LNCAP (cell line): ENCODE measurements at regions not wholly inside any gene's neighbourhood (a gene's known extent, or its start where the extent isn't known, plus 50 kb on each side); places are given as distances from the start of the nearest gene placed in this dataset.

Experiments used
- TF ChIP-seq, protein P1 (sequence below): fragments of 450-650 bp; IDR thresholded peaks from 2 replicates; pipeline ENCODE4 v1.5.1; 2017; ENCODE audit warnings: mild to moderate bottlenecking

DNA sequence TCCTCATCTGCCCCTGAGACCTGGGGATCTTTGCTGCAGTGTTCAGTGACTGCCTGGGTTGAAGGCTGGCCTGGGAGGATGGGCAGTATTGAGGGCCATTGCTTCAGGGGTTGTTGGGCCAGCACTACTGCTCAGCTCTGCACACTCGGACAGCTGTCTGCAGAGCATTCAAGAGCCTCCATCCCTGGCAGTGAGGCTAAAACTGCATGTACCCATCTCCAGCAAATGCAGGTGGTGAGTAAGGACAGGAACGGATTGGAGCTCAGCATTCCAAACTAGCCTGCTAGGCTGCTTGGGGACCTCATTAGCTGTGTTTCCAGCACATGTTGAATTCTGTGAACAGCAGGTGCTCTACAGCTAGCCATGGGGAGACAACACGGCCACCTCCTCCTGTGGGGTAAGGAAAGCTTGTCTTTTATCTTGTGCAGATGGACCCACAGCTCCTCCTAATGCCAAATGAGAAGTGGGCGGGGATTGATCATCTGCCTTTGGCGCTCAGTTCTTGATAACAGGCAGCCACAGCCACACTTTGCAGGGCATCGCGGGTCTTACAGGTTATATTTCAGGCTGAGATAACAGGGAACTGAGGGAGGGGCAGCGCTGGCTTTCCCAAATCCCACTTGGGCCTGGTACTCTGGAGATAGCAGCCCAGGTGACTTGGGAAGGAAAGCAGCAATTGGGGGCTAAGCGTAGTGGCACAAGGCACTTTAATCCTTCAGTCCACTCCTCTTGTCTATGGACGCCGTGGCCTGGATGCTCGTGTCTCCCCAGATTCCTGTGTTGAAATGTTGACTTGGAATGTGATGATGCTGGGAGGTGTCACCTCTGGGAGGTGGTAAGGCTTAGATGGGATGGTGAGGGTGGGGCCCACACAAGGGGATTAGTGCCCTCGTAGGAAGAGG, 254.5 kb upstream of the B3GAT1 start:
- TF ChIP-seq, protein P1, sequence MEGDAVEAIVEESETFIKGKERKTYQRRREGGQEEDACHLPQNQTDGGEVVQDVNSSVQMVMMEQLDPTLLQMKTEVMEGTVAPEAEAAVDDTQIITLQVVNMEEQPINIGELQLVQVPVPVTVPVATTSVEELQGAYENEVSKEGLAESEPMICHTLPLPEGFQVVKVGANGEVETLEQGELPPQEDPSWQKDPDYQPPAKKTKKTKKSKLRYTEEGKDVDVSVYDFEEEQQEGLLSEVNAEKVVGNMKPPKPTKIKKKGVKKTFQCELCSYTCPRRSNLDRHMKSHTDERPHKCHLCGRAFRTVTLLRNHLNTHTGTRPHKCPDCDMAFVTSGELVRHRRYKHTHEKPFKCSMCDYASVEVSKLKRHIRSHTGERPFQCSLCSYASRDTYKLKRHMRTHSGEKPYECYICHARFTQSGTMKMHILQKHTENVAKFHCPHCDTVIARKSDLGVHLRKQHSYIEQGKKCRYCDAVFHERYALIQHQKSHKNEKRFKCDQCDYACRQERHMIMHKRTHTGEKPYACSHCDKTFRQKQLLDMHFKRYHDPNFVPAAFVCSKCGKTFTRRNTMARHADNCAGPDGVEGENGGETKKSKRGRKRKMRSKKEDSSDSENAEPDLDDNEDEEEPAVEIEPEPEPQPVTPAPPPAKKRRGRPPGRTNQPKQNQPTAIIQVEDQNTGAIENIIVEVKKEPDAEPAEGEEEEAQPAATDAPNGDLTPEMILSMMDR = no peak

DNA sequence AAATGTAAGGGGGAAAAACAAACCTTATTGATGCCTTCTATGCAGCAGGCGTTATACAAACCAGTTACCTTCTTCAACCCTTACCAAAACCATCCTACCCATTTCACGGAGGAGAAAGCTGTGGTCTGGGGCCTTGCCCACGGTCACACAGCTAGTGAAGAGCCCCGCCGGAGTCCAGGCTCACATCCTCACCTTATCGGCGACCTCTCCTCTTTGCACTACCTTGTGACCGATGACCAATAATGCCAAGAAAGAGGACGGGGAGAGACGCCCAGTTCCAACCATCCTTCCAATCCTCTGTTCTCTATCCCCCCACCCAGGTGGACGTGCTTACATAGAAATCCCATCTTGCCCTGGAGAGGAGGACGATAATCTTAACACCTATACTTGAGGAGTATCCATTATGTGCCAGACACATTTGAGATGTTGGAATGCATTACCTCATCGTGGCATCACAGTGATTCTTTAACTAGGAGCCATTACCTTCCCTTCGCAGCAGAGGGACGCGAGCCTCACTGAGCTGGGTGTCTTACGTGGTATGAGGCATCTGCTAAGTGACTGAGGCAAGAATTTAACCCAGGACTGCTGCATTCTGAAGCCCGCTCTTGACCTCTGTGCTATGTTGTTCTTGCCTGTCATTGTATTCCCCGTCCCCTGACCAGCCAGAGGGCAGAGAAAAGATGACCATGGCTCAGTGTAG, 253.7 kb upstream of the B3GAT1 start:
- TF ChIP-seq, protein P1 = no peak

DNA sequence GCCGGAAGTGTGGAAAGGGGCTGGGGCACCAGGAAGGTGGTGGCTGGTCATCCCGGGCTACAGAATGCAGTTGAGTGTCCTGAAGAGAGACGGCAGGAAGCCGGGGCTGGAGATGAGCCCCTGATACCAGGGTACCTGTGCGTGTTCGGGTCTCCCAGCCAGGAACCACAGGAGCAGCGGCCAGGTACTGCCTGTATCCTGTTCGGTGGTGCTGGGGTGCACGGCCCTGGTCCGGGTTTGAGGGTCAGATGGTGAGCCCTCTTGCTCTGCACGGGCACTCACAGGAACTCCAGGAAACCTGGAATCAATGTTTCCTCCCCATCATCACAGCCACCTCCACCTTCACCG, 253.1 kb upstream of the B3GAT1 start:
- TF ChIP-seq, protein P1 = no peak

DNA sequence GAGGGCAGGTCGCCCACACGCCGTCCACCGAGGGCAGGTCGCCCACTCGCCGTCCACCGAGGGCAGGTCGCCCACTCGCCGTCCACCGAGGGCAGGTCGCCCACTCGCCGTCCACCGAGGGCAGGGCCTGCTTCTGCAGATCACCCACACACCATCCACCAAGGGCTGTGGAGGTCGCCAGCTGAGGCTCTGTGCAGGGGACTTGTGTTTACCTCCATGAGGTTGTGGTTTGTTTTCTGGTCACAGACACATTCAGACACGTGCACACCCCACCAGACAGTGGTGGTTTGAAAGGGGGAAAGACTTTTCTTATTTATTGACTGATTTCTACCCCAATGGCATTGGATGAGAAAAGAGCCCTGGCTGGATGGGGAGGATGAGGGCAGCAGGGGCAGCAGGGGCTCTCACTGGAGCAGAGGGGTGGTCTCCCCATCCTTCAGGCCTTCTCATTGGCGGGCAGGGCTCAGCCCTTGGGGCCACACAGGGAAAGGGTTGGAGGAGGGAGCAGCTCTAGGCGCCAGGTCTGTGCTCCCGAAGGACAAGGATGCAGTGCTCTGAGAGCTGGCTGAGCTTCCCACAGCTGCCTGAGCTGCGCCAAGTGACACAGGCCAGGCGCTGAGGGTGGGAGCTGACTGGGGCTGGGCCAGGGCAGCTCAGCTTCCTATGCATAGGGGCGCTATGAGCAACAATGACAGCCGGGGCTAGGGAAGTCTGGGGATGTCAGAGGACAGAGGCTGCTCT, 252.6 kb upstream of the B3GAT1 start:
- TF ChIP-seq, protein P1 = no peak

DNA sequence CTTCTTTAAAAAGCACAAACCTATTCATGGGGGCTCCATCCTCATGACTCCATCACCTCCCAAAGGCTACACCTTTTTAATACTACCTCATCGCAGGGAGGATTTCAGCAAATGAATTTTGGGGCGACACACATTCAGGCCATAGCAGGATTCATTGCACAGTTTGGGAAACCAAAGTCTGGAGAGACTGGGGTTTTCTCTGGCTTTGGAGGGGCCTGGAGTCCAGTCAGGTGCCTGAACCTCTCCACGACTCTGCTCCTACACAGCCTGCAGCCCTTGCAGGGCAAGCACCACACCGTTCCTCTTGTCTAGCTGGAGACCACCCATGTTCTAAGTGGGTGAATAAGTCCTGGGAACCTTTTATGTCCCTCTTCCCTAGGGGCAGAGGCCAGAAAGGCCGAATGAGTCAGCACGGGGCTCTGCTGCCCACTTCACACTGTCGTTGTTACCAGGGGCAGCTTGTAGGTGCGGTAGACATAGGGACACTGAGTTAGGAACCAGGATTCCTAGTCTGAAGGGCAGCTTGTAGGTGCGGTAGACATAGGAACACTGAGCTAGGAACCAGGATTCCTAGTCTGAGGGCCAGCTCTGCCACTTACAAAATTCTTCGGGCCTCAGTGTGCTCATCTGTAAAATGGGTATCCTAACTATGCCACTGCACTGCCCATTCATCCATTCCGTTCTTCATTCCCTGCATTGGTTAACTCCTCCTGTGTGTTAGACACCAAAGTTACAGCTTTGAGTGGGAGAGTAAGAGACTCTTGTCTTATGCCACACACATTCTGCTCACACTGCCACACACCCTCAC, 251.7 kb upstream of the B3GAT1 start:
- TF ChIP-seq, protein P1 = no peak

DNA sequence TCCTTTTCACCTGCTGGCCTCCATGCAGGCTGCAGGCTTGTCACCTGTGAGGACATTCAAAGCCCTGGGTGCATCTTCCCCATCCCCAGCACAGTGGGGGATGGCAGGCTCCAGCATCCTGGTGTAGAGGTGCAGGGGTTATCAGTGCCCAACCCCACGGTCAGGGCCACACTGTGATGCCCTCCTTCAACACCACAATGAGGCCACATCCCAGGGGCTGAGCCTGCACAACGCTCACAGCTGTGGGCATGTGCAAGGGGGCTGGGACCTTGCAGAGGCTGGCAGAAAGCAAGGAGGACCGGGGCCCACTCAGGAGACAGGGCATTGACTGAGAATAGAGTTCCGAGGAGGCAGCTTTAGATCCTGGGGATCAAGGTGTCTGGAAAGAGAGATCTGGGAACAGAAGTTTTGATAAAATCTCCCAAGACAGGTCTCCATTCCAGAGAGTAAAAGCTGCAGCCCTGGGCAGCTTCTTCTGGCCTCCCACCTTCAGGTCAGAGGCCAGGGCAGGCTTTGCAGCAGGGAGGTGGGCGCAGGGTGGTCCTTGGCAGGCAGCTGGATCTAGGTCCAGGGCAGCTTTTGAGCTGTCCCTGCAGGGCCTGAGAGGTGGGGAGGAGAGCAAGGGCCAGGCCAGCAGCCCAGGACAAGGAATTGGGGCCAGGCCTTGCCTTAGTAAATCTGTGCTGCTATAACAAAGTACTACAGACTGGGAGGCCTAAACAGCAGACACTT, 250.8 kb upstream of the B3GAT1 start:
- TF ChIP-seq, protein P1 = no peak
